ENCODE measurements at regions not wholly inside any gene's neighbourhood (a gene's known extent, or its start where the extent isn't known, plus 50 kb on each side); places are given as distances from the start of the nearest gene placed in this dataset.
"Not testable (repeated sequence)": the region's sequence is repeated elsewhere in the genome, so short reads cannot be mapped to it uniquely, and the experiment has no call there.

DNA sequence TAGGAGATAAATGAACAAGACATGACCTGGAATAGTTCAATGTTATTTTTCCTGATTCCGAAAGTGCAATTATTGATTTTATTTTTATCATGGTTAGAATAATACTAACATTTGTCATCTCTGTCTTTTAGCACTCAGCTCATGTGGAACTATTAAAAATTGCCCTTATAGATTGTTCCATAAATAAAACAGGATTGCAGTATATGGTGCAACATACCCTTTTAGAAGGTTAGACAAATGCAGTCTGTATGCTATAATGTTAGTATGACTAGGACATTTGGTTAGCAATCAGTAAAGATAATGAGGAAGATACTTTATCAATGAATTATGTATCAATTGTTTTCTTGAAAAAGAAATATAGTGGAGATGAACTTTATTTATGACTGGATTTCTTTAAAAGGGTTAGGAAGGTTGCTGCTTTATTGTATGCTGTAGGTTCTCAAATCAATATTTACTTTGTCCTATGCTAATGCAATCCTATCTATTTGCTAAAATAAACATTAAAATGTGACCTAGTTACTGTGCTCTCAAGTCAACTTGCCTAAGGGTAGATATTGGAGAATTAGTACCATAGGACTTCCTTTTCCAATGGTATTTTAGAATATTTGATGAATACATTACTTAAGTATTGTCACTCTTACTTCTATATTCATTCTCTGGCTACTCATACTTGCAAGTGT lies 348.9 kb upstream of the ISL1 start:
- no peak for DNase-seq

DNA sequence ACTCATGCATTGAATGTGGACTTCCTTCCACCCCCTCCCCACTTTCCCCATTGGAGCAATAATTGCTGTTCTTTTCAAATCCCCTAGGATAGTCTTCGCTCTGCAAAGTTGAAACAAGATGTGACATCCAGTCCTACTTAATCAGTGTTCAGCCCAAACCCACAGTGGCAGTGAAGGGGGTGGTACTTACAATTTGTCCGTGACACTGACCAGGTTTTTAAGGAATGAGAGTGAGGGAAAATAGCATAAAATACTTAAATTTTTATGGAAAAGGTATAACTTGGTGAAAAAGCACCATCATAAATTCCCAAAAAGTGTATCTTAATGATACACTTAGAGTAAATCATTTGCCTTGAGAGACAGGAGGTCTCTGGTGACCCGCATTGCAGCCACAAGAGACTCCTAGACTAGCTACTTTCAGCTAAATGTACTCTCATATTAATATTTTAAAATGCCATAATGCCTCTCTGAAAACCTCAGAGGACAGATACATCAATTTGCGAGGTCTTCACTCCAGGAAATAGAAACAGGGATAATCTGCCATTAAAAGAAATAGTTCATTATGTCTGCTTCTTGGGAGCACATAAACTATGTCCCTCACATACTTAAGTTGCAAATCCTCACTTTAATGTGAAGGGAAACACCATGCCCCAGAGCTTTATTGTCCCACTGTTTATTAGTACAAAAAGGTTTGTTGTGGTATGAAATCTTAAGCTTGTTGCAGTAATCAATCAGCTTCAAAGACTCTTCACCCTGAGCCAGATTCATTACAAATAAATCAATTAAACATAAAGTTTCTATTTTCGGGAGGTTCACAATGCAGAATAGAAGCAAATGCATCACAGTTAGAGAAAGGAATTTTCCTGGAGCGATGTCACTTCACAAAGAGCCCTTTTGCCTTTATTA lies 343.6 kb upstream of the ISL1 start:
- DNase-seq, result no peak

DNA sequence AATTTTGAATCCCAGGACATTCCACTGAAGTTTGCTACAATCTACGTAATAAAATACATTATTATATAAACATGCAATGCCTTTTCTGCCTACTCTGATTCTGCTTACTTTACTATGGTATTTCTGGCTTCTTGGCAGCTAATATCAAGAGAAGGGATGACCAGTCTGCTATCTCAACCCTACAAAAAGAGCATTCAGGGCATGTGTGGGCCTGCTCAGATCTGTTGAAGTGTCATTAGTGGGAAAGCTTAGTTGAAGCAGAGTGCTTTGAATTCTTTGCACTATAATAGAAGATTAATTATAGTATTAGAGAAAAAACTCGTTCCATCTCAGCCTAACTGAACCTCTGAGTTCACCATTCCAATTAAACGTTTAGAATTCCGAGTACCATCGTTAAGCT lies 339.5 kb upstream of the ISL1 start:
- no peak for DNase-seq

DNA sequence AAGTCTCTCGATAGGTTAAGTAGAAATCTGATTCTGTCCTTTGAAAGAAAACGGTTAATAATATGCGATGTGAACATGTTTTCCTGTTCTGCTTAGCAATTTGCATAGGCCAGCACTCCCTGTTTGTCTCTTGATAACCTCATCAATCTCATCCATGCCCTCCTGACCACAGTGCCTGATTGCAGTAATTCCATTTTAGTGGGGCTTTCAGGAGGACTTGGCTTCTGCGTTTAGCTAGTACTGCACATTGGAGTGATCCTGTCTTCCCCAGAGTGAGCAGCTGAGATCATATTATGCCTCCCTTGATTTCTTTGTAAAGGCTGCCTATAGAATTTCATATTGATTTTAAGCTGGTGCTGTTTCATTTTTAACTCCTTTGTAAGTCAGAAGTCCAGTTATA lies 335.9 kb upstream of the ISL1 start:
- DNase-seq, result no peak

GRCh38 chr5:51053361-51053760 lies 329.9 kb upstream of the ISL1 start:
- DNase-seq, result no peak

DNA sequence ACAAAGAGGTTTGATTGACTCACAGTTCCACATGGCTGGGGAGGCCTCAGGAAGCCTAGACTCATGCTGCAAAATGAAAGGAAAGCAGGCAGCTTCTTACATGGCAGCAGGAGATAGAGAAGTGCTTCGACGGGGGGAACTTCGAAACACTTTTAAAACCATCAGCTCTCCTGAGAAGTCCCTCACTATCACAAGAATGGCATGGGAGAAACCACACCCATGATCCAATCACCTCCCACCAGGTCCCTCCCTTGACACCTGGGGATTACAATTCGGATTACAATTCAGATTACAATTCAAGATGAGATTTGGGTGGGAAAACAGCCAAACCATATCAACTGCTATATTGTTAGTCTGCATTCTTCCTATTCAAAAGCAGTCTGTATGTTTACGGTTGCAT lies 322.3 kb upstream of the ISL1 start:
- DNase-seq, result no peak

DNA sequence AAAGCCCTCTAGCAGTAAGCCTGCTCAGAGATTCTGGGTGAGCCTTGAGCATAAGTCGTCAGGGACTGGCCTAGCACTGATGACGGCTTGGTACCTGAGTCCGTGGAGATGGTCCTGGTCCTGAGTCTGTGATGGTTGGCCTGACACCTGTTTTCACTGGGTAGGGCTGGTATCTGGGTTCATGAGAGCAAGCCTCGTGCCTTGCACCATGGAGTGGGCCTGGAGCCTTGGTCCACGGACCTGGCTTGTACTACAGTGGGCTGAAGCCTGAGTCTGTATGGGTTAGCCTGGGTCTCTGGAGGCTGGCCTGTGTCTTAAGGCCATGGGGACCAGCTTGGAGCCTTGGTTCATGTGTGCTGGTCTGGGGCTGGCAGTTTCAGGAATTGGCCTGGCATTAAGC lies 310.3 kb upstream of the ISL1 start:
- DNase-seq, result no peak

DNA sequence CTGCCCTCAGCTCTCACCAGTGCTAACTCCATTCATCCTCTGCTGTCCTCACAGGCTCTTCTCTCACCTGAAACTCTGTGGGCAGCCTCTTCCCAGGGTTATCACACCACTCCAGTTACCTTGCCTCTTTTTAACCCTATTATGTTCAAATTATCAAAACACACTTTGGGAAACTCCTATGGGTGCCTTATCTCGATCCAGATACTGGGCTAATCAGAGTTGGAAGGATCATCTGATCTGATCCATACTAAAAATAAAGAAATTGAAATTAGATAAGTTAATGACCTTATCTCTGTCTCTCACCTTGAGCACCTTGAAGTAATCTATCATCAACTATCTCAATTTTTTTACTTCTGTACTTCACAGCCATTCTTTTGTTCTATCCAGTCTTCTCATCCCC lies 300.5 kb upstream of the ISL1 start:
- no peak for DNase-seq

GRCh38 chr5:51091816-51092215 lies 291.4 kb upstream of the ISL1 start:
- DNase-seq, result no peak

DNA sequence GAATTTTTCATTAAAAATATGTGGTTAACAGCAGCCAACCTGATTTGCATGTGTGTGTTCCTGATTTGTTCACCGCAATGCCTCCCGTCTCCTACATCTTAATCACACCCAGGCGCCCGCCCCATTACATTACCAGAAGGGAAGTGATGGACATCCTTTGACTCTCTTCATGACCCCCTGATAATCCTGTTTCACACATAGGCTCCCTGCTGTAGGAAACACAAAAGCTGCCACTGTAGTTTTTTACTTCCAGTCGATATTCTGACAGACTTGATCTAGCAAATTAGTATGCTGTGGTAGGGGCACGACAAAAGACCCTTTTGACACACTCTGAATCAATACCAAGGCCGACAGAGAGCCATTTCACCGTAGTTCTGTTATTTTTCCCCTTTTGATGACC lies 287.8 kb upstream of the ISL1 start:
- no peak for DNase-seq

DNA sequence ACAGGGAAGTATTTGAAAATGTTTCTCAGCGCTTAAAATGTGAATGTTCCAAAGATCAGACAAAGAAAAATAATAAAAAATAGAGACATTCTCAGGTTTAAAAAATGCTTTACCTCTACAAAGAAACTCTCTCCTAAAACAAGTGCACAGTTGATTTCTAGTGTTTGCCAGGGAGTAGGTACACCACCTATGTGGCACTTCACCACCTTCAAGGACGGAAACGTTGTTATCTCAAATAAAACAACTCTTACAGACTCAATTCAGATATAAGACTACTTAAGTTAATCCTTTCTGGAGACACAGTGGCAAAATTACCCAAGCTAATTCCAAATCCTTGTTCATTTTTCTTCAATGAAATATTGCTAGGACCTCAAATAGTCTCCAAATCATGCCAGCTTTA lies 286.4 kb upstream of the ISL1 start:
- DNase-seq, result no peak

- no peak for DNase-seq
These were observed 283.9 kb upstream of the ISL1 start for GRCh38 chr5:51099173-51099853.

DNA sequence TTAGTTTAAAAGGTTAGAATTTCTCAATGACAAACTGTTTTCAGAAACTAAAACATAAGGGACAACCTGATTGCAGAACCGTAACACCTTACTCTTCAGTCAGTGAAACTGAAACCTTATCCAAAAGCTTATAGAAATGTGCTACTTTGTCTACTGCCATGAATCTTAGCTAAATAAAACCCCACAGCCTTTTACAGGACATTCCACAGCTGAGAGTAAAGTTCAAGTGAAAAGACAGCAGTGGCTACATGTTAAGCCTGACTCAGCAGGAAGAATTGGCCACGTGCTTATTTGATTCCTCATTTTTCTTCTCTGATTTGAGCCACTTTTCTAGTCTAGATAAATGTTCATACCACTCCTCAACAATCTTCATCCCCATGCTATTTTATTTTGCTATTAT lies 278.7 kb upstream of the ISL1 start:
- DNase-seq, result no peak

DNA sequence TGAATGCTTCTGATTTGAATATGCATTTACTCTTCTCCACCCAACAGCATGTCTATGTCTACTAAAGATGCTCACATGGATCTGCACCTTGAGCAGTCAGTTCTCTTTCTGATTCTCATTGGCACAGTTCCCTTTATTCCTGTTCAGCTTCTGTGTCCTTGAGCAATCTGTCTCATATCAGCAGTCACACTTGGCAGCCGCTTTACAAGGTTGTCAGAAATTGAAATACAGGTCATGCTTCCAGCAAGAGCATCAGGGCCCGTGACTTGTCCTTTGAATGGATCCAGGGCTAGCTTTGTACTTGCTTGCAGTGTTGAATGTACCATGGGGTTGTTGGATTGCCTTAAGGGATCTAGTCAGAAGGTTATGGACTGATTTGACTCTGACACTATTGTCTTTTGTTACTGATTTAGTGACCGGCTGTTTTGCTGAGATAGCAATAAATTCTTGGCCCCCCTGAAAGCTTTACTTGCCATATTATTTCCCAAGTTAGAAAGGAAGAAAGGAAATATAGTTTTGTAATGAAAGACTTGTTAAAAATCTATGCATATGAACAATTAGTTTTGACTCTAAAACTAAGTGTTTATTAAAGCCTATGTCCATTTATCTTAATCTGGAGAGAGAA lies 273.4 kb upstream of the ISL1 start:
- DNase-seq, result no peak

DNA sequence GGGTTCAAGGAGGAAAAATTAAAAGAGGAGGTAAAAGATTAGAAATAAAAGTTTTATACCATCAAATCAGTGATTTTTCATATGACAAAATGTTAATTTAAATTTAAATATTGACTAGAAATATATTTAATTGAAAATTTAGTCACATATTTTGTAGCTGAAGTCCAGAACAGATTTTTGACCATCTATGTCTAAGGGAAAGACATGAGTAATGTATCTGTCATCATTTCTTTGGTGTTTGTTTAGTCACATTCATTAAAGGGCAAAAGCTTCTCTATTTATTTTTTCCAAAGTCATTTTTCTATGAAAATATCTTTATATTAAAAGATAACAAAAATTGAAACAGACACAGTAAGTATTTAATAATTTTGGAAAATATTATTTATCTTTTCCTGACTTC lies 252.0 kb upstream of the ISL1 start:
- DNase-seq, result no peak

- no peak for DNase-seq
These were observed 245.1 kb upstream of the ISL1 start for GRCh38 chr5:51138164-51138563.

- DNase-seq, result no peak
These were observed 234.8 kb upstream of the ISL1 start for GRCh38 chr5:51148437-51148836.

DNA sequence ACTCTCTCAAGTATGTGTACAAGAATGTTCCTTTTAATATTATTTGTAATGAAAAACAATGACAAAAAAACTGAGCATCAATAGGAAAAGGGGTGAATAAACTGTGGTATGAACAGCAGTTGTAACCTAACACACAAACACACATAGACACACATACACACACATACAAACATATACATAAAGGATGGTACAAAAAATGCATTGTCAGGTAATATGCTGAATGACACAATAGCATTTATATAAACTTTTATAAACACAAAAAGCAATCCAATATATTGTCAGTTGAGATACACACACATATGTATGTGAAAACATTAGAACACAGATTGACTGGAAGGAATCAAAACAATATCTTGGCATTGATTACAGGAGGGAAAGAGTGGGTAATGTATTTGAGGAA lies 227.0 kb upstream of the ISL1 start:
- DNase-seq, result no peak

DNA sequence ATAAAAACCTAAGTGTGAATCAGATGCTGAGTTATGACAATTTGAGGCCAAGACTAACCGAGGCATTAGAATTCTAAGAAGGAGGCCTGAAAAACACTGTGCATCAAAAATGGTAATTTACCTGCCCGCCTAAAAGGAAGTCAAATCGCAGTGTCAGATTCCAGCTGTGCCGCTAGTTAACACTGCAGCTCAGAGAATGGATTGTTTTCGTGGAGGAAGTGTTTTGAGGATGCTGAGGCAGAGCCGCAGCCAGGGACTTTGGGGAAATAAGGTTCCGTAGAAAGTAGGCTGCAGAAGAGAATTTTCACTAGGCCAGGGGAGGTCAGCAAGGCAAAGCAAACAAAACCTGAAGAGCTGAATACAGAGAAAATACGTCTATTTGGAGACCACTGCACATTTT lies 226.4 kb upstream of the ISL1 start:
- no peak for DNase-seq

DNA sequence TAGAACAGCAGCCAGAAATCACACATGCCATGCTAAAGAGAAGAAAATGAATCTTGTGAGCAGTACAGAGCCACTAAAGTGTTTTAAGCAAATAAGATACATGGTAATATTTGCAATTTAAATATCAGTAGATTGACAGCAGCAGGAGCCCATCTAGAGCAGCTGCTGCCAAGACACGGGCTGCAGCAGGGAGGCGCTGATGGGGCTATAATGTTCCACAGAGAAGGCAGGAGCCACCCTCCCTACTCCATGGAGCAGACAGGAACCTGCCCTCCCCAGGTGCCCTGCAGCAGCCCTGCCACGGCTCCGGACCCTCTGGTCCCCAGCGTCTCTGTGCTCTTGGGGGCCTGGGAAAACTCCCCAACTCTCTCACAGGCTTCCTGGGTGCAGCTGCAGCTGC lies 224.1 kb upstream of the ISL1 start:
- DNase-seq, result no peak

GRCh38 chr5:51159606-51160005 lies 223.6 kb upstream of the ISL1 start:
- DNase-seq, result no peak

- no peak for DNase-seq
These were observed 221.0 kb upstream of the ISL1 start for GRCh38 chr5:51162245-51162644.

- DNase-seq, result not testable (repeated sequence)
These were observed 217.6 kb upstream of the ISL1 start for GRCh38 chr5:51165621-51166020.
